K562 (cell line): ENCODE measurements at regions not wholly inside any gene's neighbourhood (a gene's known extent, or its start where the extent isn't known, plus 50 kb on each side); places are given as distances from the start of the nearest gene placed in this dataset.

ENCODE experiments used
- ATF7 ChIP-seq: fragments of 450-650 bp; IDR thresholded peaks from 2 replicates; pipeline ENCODE4 v1.7.1; 2014; ENCODE audit warnings: mild to moderate bottlenecking, moderate library complexity
- CEBPG ChIP-seq, 3 experiments: fragments of 200-800 bp in 1 of 3; sonication (Bioruptor generic) in 1 of 3; sonication (generic) in 1 of 3; formaldehyde crosslinking in 1 of 3; IDR thresholded peaks in 2 of 3; conservative IDR thresholded peaks in 1 of 3; 2 replicates each; pipeline versions ENCODE4 v1.6.1 to v1.8.0; 2016 to 2022; ENCODE audit warnings: missing compliant biosample characterization in 2 of 3, missing genetic modification characterization in 2 of 3, mild to moderate bottlenecking in 1 of 3, missing genetic modification reagents in 1 of 3
- CREB5 ChIP-seq: fragments of 250-450 bp; sonication (Bioruptor Pico); IDR thresholded peaks from 2 replicates; pipeline ENCODE4 v1.5.0; 2020; ENCODE audit warnings: mild to moderate bottlenecking
- FOXJ2 ChIP-seq: fragments of 200-800 bp; sonication (Bioruptor generic); IDR thresholded peaks from 2 replicates; pipeline ENCODE4 v1.6.1; 2016; ENCODE audit warnings: missing genetic modification characterization, missing compliant biosample characterization
- GABPA ChIP-seq: fragments of 200-800 bp; sonication (Bioruptor generic); conservative IDR thresholded peaks from 2 replicates; pipeline ENCODE4 v1.6.1; 2016; ENCODE audit warnings: low read depth, missing genetic modification characterization, missing compliant biosample characterization
- PCBP1 ChIP-seq: fragments of 200-400 bp; formaldehyde crosslinking; IDR thresholded peaks from 2 replicates; pipeline ENCODE4 v1.6.1; 2018; ENCODE audit warnings: mild to moderate bottlenecking, low read depth, low read length; ENCODE audit not compliant: poor library complexity, severe bottlenecking
- PRDM10 ChIP-seq: fragments of 450-650 bp; IDR thresholded peaks from 2 replicates; pipeline ENCODE4 v1.6.1; 2018; ENCODE audit not compliant: partially characterized antibody
- RBBP5 ChIP-seq: fragments of 200-600 bp; sonication (generic); IDR thresholded peaks from 2 replicates; pipeline ENCODE4 v1.6.1; 2012; ENCODE audit warnings: borderline replicate concordance, mild to moderate bottlenecking, low read length, control low read depth, inconsistent platforms; ENCODE audit not compliant: insufficient read depth, poor library complexity, severe bottlenecking
- SMC3 ChIP-seq: conservative IDR thresholded peaks from 2 replicates; pipeline ENCODE4 v1.6.1; 2011; ENCODE audit warnings: low read depth, low read length, improper control_type of control experiment; ENCODE audit not compliant: insufficient read depth
- ZBTB7A ChIP-seq: IDR thresholded peaks from 2 replicates; pipeline ENCODE4 v1.6.1; 2011; ENCODE audit warnings: low read depth, mild to moderate bottlenecking, low read length, moderate library complexity, borderline replicate concordance; ENCODE audit not compliant: control insufficient read depth
- TF ChIP-seq, protein P1 (sequence below), 2 experiments: fragments of 450-650 bp; formaldehyde crosslinking in 1 of 2; IDR thresholded peaks; 2 replicates each; pipeline versions ENCODE4 v1.4.0 to v1.6.1; 2014 to 2020; ENCODE audit warnings: mild to moderate bottlenecking in 2 of 2, borderline replicate concordance in 1 of 2, low read depth in 1 of 2

GRCh38 chr1:109818271-109818987 is 54.7 kb upstream of the EPS8L3 start (continued):
- TF ChIP-seq, protein P1, sequence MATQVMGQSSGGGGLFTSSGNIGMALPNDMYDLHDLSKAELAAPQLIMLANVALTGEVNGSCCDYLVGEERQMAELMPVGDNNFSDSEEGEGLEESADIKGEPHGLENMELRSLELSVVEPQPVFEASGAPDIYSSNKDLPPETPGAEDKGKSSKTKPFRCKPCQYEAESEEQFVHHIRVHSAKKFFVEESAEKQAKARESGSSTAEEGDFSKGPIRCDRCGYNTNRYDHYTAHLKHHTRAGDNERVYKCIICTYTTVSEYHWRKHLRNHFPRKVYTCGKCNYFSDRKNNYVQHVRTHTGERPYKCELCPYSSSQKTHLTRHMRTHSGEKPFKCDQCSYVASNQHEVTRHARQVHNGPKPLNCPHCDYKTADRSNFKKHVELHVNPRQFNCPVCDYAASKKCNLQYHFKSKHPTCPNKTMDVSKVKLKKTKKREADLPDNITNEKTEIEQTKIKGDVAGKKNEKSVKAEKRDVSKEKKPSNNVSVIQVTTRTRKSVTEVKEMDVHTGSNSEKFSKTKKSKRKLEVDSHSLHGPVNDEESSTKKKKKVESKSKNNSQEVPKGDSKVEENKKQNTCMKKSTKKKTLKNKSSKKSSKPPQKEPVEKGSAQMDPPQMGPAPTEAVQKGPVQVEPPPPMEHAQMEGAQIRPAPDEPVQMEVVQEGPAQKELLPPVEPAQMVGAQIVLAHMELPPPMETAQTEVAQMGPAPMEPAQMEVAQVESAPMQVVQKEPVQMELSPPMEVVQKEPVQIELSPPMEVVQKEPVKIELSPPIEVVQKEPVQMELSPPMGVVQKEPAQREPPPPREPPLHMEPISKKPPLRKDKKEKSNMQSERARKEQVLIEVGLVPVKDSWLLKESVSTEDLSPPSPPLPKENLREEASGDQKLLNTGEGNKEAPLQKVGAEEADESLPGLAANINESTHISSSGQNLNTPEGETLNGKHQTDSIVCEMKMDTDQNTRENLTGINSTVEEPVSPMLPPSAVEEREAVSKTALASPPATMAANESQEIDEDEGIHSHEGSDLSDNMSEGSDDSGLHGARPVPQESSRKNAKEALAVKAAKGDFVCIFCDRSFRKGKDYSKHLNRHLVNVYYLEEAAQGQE (IDR thresholded peaks at IDR 0.05; ENCODE audit: borderline replicate concordance), result peak; percentile 54
- TF ChIP-seq, protein P1 (CRISPR knock-in tag; IDR thresholded peaks at IDR 0.05; ENCODE audit: low read depth), result 0 out of 2 replicates have a peak, but pooled peaks have one; percentile 15
- TF ChIP-seq RBBP5 (peak; percentile 23), PRDM10 (peak; percentile 99), GABPA (tag) (0 out of 2 replicates have a peak, but pooled peaks have one; percentile 10), CEBPG (CRISPR knock-in tag; IDR thresholded peaks at IDR 0.05) (no peak), CEBPG (tag; conservative IDR thresholded peaks at IDR 0.05 in 1 of 2, IDR thresholded peaks at IDR 0.05 in 1 of 2) (0 out of 4 replicates have a peak, but pooled peaks of 1 of the 2 experiments have one; percentile 45), FOXJ2 (tag) (peak; percentile 41; the same call in 1 of the 2 replicates), ATF7 (peak; percentile 97), CREB5 (CRISPR knock-in tag) (0 out of 2 replicates have a peak, but pooled peaks have one; percentile 25), PCBP1 (no peak), ZBTB7A (0 out of 2 replicates have a peak, but pooled peaks have one; percentile 18), SMC3 (0 out of 2 replicates have a peak, but pooled peaks have one; percentile 2)
